ENCODE measurements at regions not wholly inside any gene's neighbourhood (a gene's known extent, or its start where the extent isn't known, plus 50 kb on each side); places are given as distances from the start of the nearest gene placed in this dataset.

GRCh38 chr21:27695246-27695645 is 728.4 kb upstream of the ADAMTS5 start:
- H3K27me3 ChIP-seq (ENCODE audit: insufficient read depth, low read length), result no peaks in the 10 kb centered on the region
- no peak overlapping the region for H3K4me3 ChIP-seq (ENCODE audit: low read length)
- peaks cover 15% of the 10 kb centered on the region; the same call in 1 of the 2 replicates for H3K4me1 ChIP-seq (ENCODE audit: insufficient read depth, low read length)
- H3K9ac ChIP-seq (ENCODE audit: low read depth, low read length), result no peak overlapping the region
- H3K9me3 ChIP-seq (ENCODE audit: insufficient read depth, low read depth, low read length), result no peaks in the 10 kb centered on the region
- WGBS, result 93% methylated on average over 1 of the region's 1 CpG
- no peak overlapping the region for H3K27ac ChIP-seq (ENCODE audit: low read depth, low read length)
- no peaks in the 10 kb centered on the region for H3K36me3 ChIP-seq (ENCODE audit: insufficient read depth, low read length)

- Histone ChIP-seq H3K9ac (ENCODE audit: low read depth, low read length) (no peak overlapping the region), H3K36me3 (ENCODE audit: insufficient read depth, low read length) (no peaks in the 10 kb centered on the region), H3K4me1 (ENCODE audit: insufficient read depth, low read length) (peaks cover 15% of the 10 kb centered on the region; the same call in 1 of the 2 replicates), H3K9me3 (ENCODE audit: insufficient read depth, low read depth, low read length) (no peaks in the 10 kb centered on the region), H3K4me3 (ENCODE audit: low read length) (no peak overlapping the region), H3K27ac (ENCODE audit: low read depth, low read length) (no peak overlapping the region), H3K27me3 (ENCODE audit: insufficient read depth, low read length) (no peaks in the 10 kb centered on the region)
- WGBS, result 86% methylated on average over 4 of the region's 4 CpGs
These were observed 727.8 kb upstream of the ADAMTS5 start for GRCh38 chr21:27694667-27695066.

GRCh38 chr21:27693376-27693775 is 726.5 kb upstream of the ADAMTS5 start:
- Histone ChIP-seq H3K4me1 (ENCODE audit: insufficient read depth, low read length) (peaks cover 15% of the 10 kb centered on the region; the same call in 1 of the 2 replicates), H3K27ac (ENCODE audit: low read depth, low read length) (no peak overlapping the region), H3K27me3 (ENCODE audit: insufficient read depth, low read length) (no peaks in the 10 kb centered on the region), H3K36me3 (ENCODE audit: insufficient read depth, low read length) (no peaks in the 10 kb centered on the region), H3K4me3 (ENCODE audit: low read length) (no peak overlapping the region), H3K9ac (ENCODE audit: low read depth, low read length) (no peak overlapping the region), H3K9me3 (ENCODE audit: insufficient read depth, low read depth, low read length) (peaks cover 12% of the 10 kb centered on the region)
- WGBS, result 96% methylated on average over 6 of the region's 6 CpGs

GRCh38 chr21:27691516-27691915 is 724.6 kb upstream of the ADAMTS5 start:
- peaks cover 15% of the 10 kb centered on the region; the same call in 1 of the 2 replicates for H3K4me1 ChIP-seq (ENCODE audit: insufficient read depth, low read length)
- H3K4me3 ChIP-seq (ENCODE audit: low read length), result no peak overlapping the region
- WGBS, result 83% methylated on average over 1 of the region's 1 CpG
- H3K9ac ChIP-seq (ENCODE audit: low read depth, low read length), result no peak overlapping the region
- peaks cover 20% of the 10 kb centered on the region for H3K9me3 ChIP-seq (ENCODE audit: insufficient read depth, low read depth, low read length)
- no peaks in the 10 kb centered on the region for H3K36me3 ChIP-seq (ENCODE audit: insufficient read depth, low read length)
- H3K27ac ChIP-seq (ENCODE audit: low read depth, low read length), result no peak overlapping the region
- H3K27me3 ChIP-seq (ENCODE audit: insufficient read depth, low read length), result no peaks in the 10 kb centered on the region

GRCh38 chr21:27691006-27691405 is 724.1 kb upstream of the ADAMTS5 start:
- H3K9ac ChIP-seq (ENCODE audit: low read depth, low read length), result no peak overlapping the region
- H3K4me3 ChIP-seq (ENCODE audit: low read length), result no peak overlapping the region
- H3K27me3 ChIP-seq (ENCODE audit: insufficient read depth, low read length), result no peaks in the 10 kb centered on the region
- WGBS, result 93% methylated on average over 1 of the region's 1 CpG
- H3K4me1 ChIP-seq (ENCODE audit: insufficient read depth, low read length), result peaks cover 15% of the 10 kb centered on the region; the same call in 1 of the 2 replicates
- H3K9me3 ChIP-seq (ENCODE audit: insufficient read depth, low read depth, low read length), result peaks cover 22% of the 10 kb centered on the region
- H3K36me3 ChIP-seq (ENCODE audit: insufficient read depth, low read length), result no peaks in the 10 kb centered on the region
- H3K27ac ChIP-seq (ENCODE audit: low read depth, low read length), result no peak overlapping the region

GRCh38 chr21:27690426-27690825 is 723.5 kb upstream of the ADAMTS5 start:
- Histone ChIP-seq H3K9ac (ENCODE audit: low read depth, low read length) (no peak overlapping the region), H3K27ac (ENCODE audit: low read depth, low read length) (no peak overlapping the region), H3K36me3 (ENCODE audit: insufficient read depth, low read length) (no peaks in the 10 kb centered on the region), H3K4me3 (ENCODE audit: low read length) (no peak overlapping the region), H3K4me1 (ENCODE audit: insufficient read depth, low read length) (peaks cover 15% of the 10 kb centered on the region; the same call in 1 of the 2 replicates), H3K9me3 (ENCODE audit: insufficient read depth, low read depth, low read length) (peaks cover 22% of the 10 kb centered on the region), H3K27me3 (ENCODE audit: insufficient read depth, low read length) (no peaks in the 10 kb centered on the region)
- 95% methylated on average over 4 of the region's 4 CpGs for WGBS

- Histone ChIP-seq H3K27ac (ENCODE audit: low read depth, low read length) (no peak overlapping the region), H3K9me3 (ENCODE audit: insufficient read depth, low read depth, low read length) (peaks cover 22% of the 10 kb centered on the region), H3K9ac (ENCODE audit: low read depth, low read length) (no peak overlapping the region), H3K27me3 (ENCODE audit: insufficient read depth, low read length) (no peaks in the 10 kb centered on the region), H3K4me3 (ENCODE audit: low read length) (no peak overlapping the region), H3K36me3 (ENCODE audit: insufficient read depth, low read length) (no peaks in the 10 kb centered on the region), H3K4me1 (ENCODE audit: insufficient read depth, low read length) (peaks cover 12% of the 10 kb centered on the region; the same call in 1 of the 2 replicates)
These were observed 721.9 kb upstream of the ADAMTS5 start for GRCh38 chr21:27688773-27689172.

- peaks cover 20% of the 10 kb centered on the region for H3K9me3 ChIP-seq (ENCODE audit: insufficient read depth, low read depth, low read length)
- no peak overlapping the region for H3K27ac ChIP-seq (ENCODE audit: low read depth, low read length)
- H3K4me1 ChIP-seq (ENCODE audit: insufficient read depth, low read length), result no peaks in the 10 kb centered on the region
- H3K36me3 ChIP-seq (ENCODE audit: insufficient read depth, low read length), result no peaks in the 10 kb centered on the region
- no peaks in the 10 kb centered on the region for H3K27me3 ChIP-seq (ENCODE audit: insufficient read depth, low read length)
- no peak overlapping the region for H3K9ac ChIP-seq (ENCODE audit: low read depth, low read length)
- H3K4me3 ChIP-seq (ENCODE audit: low read length), result no peak overlapping the region
- 93% methylated on average over 2 of the region's 2 CpGs for WGBS
These were observed 716.4 kb upstream of the ADAMTS5 start for GRCh38 chr21:27683292-27683691.

GRCh38 chr21:27681841-27682240 is 715.0 kb upstream of the ADAMTS5 start:
- 87% methylated on average over 2 of the region's 2 CpGs for WGBS
- H3K27me3 ChIP-seq (ENCODE audit: insufficient read depth, low read length), result no peaks in the 10 kb centered on the region
- H3K9me3 ChIP-seq (ENCODE audit: insufficient read depth, low read depth, low read length), result peaks cover 15% of the 10 kb centered on the region
- no peaks in the 10 kb centered on the region for H3K4me1 ChIP-seq (ENCODE audit: insufficient read depth, low read length)
- no peak overlapping the region for H3K9ac ChIP-seq (ENCODE audit: low read depth, low read length)
- H3K4me3 ChIP-seq (ENCODE audit: low read length), result no peak overlapping the region
- no peaks in the 10 kb centered on the region for H3K36me3 ChIP-seq (ENCODE audit: insufficient read depth, low read length)
- H3K27ac ChIP-seq (ENCODE audit: low read depth, low read length), result no peak overlapping the region

GRCh38 chr21:27681038-27681437 is 714.1 kb upstream of the ADAMTS5 start:
- H3K4me1 ChIP-seq (ENCODE audit: insufficient read depth, low read length), result no peaks in the 10 kb centered on the region
- no peak overlapping the region for H3K4me3 ChIP-seq (ENCODE audit: low read length)
- H3K27ac ChIP-seq (ENCODE audit: low read depth, low read length), result no peak overlapping the region
- H3K9me3 ChIP-seq (ENCODE audit: insufficient read depth, low read depth, low read length), result peaks cover 10% of the 10 kb centered on the region
- no peaks in the 10 kb centered on the region for H3K36me3 ChIP-seq (ENCODE audit: insufficient read depth, low read length)
- no peak overlapping the region for H3K9ac ChIP-seq (ENCODE audit: low read depth, low read length)
- no peaks in the 10 kb centered on the region for H3K27me3 ChIP-seq (ENCODE audit: insufficient read depth, low read length)

- H3K4me1 ChIP-seq (ENCODE audit: insufficient read depth, low read length), result no peaks in the 10 kb centered on the region
- H3K27me3 ChIP-seq (ENCODE audit: insufficient read depth, low read length), result no peaks in the 10 kb centered on the region
- H3K9ac ChIP-seq (ENCODE audit: low read depth, low read length), result no peak overlapping the region
- H3K9me3 ChIP-seq (ENCODE audit: insufficient read depth, low read depth, low read length), result peaks cover 10% of the 10 kb centered on the region
- H3K4me3 ChIP-seq (ENCODE audit: low read length), result no peak overlapping the region
- no peak overlapping the region for H3K27ac ChIP-seq (ENCODE audit: low read depth, low read length)
- no peaks in the 10 kb centered on the region for H3K36me3 ChIP-seq (ENCODE audit: insufficient read depth, low read length)
These were observed 713.3 kb upstream of the ADAMTS5 start for GRCh38 chr21:27680181-27680580.

- H3K36me3 ChIP-seq (ENCODE audit: insufficient read depth, low read length), result no peaks in the 10 kb centered on the region
- no peak overlapping the region for H3K4me3 ChIP-seq (ENCODE audit: low read length)
- WGBS, result 97% methylated on average over 2 of the region's 2 CpGs
- no peaks in the 10 kb centered on the region for H3K4me1 ChIP-seq (ENCODE audit: insufficient read depth, low read length)
- no peak overlapping the region for H3K27ac ChIP-seq (ENCODE audit: low read depth, low read length)
- H3K9me3 ChIP-seq (ENCODE audit: insufficient read depth, low read depth, low read length), result peaks cover 10% of the 10 kb centered on the region
- no peak overlapping the region for H3K9ac ChIP-seq (ENCODE audit: low read depth, low read length)
- no peaks in the 10 kb centered on the region for H3K27me3 ChIP-seq (ENCODE audit: insufficient read depth, low read length)
These were observed 711.6 kb upstream of the ADAMTS5 start for GRCh38 chr21:27678511-27678910.
